GM06990 (cell line): ENCODE measurements at regions not wholly inside any gene's neighbourhood (a gene's known extent, or its start where the extent isn't known, plus 50 kb on each side); places are given as distances from the start of the nearest gene placed in this dataset.
"Not testable (repeated sequence)": the region's sequence is repeated elsewhere in the genome, so short reads cannot be mapped to it uniquely, and the experiment has no call there.

Experiments used
- DNase-seq: peaks from one replicate; pipeline ENCODE4 v3.0.0-alpha.2; 2011; ENCODE audit not compliant: insufficient read length; ENCODE audit errors: extremely low read depth
- H3K27me3 ChIP-seq: replicated peaks from 2 replicates; pipeline ENCODE4 v1.6.0; 2011; ENCODE audit warnings: low read length; ENCODE audit not compliant: control insufficient read depth, insufficient read depth
- H3K36me3 ChIP-seq: 2 replicates; pipeline ENCODE4 v1.5.1; 2011; ENCODE audit warnings: low read length; ENCODE audit not compliant: control insufficient read depth, insufficient read depth
- H3K4me3 ChIP-seq: replicated peaks from 2 replicates; pipeline ENCODE4 v1.5.1; 2011; ENCODE audit warnings: low read depth, mild to moderate bottlenecking, control low read depth, low read length
- TF ChIP-seq, protein P1 (sequence below): IDR thresholded peaks from 2 replicates; pipeline ENCODE4 v1.5.1; 2011; ENCODE audit warnings: low read length, control low read depth, mild to moderate bottlenecking, inconsistent platforms; ENCODE audit not compliant: insufficient read depth, poor library complexity, severe bottlenecking

DNA sequence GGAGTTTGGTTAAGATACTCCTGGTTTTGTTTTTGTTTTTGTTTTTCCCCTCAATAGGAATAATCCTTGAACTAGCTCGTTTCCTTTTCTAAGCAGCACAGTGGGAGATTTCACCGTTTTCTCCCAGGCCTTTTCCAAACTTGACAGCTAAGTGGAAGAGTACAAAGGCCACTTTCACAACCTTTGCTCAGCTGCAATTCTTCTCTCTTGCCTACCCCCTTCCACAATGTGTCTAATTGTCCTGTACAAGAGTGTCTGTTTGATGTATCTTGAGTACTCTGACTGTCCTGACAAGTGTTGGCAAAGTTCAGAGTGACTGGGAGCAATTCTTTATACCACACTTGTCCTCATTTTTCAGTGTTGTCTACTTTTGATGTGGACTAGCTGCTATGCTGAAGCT is 674.3 kb upstream of the AMOT start:
- Histone ChIP-seq H3K36me3 (no peaks in the 10 kb centered on the region), H3K4me3 (no peak overlapping the region), H3K27me3 (no peaks in the 10 kb centered on the region)
- TF ChIP-seq, protein P1, sequence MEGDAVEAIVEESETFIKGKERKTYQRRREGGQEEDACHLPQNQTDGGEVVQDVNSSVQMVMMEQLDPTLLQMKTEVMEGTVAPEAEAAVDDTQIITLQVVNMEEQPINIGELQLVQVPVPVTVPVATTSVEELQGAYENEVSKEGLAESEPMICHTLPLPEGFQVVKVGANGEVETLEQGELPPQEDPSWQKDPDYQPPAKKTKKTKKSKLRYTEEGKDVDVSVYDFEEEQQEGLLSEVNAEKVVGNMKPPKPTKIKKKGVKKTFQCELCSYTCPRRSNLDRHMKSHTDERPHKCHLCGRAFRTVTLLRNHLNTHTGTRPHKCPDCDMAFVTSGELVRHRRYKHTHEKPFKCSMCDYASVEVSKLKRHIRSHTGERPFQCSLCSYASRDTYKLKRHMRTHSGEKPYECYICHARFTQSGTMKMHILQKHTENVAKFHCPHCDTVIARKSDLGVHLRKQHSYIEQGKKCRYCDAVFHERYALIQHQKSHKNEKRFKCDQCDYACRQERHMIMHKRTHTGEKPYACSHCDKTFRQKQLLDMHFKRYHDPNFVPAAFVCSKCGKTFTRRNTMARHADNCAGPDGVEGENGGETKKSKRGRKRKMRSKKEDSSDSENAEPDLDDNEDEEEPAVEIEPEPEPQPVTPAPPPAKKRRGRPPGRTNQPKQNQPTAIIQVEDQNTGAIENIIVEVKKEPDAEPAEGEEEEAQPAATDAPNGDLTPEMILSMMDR = no peak
- no peak for DNase-seq

GRCh38 chrX:113512700-113513395 is 672.2 kb upstream of the AMOT start:
- Histone ChIP-seq H3K36me3 (no peaks in the 10 kb centered on the region), H3K4me3 (no peak overlapping the region), H3K27me3 (no peaks in the 10 kb centered on the region)
- TF ChIP-seq, protein P1 = no peak
- no peak for DNase-seq

- no peak for DNase-seq
- Histone ChIP-seq H3K27me3 (no peaks in the 10 kb centered on the region), H3K4me3 (no peak overlapping the region), H3K36me3 (no peaks in the 10 kb centered on the region)
- TF ChIP-seq, protein P1 = no peak
Measured at GRCh38 chrX:113510586-113510985, 670.0 kb upstream of the AMOT start.

DNA sequence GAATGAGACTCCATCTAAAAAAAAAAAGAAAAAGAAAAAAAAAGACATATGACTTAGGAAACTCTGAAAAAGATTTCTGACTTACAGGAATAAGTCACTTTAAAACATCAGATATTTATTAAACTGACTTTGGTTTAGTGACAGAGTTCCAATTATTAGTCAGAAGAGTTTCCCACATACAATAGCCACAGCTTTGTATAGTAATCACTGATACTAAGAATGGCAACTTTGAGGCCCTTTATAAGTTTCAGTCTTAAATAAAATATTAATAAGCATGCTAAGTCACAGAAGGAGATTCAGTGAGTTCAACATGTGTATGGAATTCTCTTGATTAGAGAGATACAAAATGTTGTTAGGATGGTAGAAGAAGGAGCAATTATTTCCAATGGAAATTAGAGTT is 652.3 kb upstream of the AMOT start:
- TF ChIP-seq, protein P1 = no peak
- H3K27me3 ChIP-seq = no peaks in the 10 kb centered on the region
- no peak overlapping the region for H3K4me3 ChIP-seq

GRCh38 chrX:113473418-113473817 is 632.8 kb upstream of the AMOT start:
- DNase-seq = no peak
- TF ChIP-seq, protein P1 = no peak

More for the DNA sequence above, 652.3 kb upstream of the AMOT start:
- no peak for DNase-seq
- no peaks in the 10 kb centered on the region for H3K36me3 ChIP-seq

DNA sequence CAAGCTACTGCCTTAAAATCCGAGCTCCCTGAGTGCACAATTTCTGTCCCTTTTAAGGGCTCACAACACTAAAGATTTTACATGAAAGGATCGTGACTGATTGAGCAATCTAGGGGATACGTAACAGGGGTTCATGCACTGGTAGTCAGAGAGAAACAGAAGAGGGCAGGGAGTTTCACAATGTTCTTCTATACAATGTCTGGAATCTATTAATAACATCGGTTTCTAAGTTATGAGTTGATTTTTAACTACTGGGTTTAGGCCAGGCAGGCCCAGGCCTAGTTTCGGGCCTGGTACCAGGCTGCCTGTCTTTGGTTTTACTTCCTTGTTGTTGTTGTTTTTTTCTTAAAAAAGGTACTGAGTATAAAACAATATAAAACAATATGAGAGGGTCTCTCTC is 632.4 kb upstream of the AMOT start:
- H3K27me3 ChIP-seq, DNase-seq, H3K36me3 ChIP-seq, H3K4me3 ChIP-seq: not testable (repeated sequence)

More at GRCh38 chrX:113473418-113473817, 632.8 kb upstream of the AMOT start:
- Histone ChIP-seq H3K4me3 (no peak overlapping the region), H3K36me3 (no peaks in the 10 kb centered on the region), H3K27me3 (no peaks in the 10 kb centered on the region)
